B cell (primary cell): ENCODE measurements at regions not wholly inside any gene's neighbourhood (a gene's known extent, or its start where the extent isn't known, plus 50 kb on each side); places are given as distances from the start of the nearest gene placed in this dataset.

Source experiments
- ATAC-seq: fragments of 200-7000 bp; cut with Tn5 transposase; one replicate; pipeline ENCODE4 v1.10.0; 2021; ENCODE audit warnings: low read depth, mild to moderate bottlenecking, moderate number of reproducible peaks, moderate library complexity
- CTCF ChIA-PET: fragments of 350-600 bp; sonication (Branson Sonifier 250); formaldehyde crosslinking; loops from one replicate; lab custom pipeline; 2021; ENCODE audit warnings: antibody characterized with exemption, inconsistent platforms; lab: Charles Lee
- POLR2A ChIA-PET: fragments of 350-600 bp; sonication (Branson Sonifier 250); formaldehyde crosslinking; loops from one replicate; lab custom pipeline; 2021; ENCODE audit warnings: antibody characterized with exemption; lab: Charles Lee
- DNase-seq: peaks from one replicate; pipeline ENCODE4 v3.0.0; 2013
- H2AFZ ChIP-seq: 2 replicates; pipeline ENCODE4 v1.6.1; 2012; ENCODE audit warnings: mild to moderate bottlenecking, low read depth, low read length; ENCODE audit not compliant: insufficient read depth, poor library complexity, severe bottlenecking
- H3K27ac ChIP-seq, 2 donors: 1 replicate in 1 of 2; 2 replicates in 1 of 2; pipeline ENCODE4 v1.5.1; 2012 to 2013; ENCODE audit warnings: low read length in 2 of 2, mild to moderate bottlenecking in 2 of 2, moderate library complexity in 1 of 2
- H3K27me3 ChIP-seq, 4 experiments: fragments of 200-600 bp in 1 of 4; sonication (generic) in 1 of 4; replicated peaks in 1 of 4; 1 replicate in 2 of 4; 2 replicates in 2 of 4; pipeline versions ENCODE4 v1.6.1 to v1.7.0; 2013 to 2016; ENCODE audit warnings: low read length in 3 of 4, mild to moderate bottlenecking in 2 of 4, mixed read lengths in 1 of 4, moderate library complexity in 1 of 4; ENCODE audit not compliant: insufficient read depth in 4 of 4, control insufficient read depth in 3 of 4; ENCODE audit errors: control extremely low read depth in 1 of 4
- H3K36me3 ChIP-seq, 2 experiments: replicated peaks in 1 of 2; 1 replicate in 1 of 2; 2 replicates in 1 of 2; pipeline versions ENCODE4 v1.6.1 to v1.7.1; 2013; ENCODE audit warnings: low read length in 1 of 2; ENCODE audit not compliant: insufficient read depth in 2 of 2, control insufficient read depth in 1 of 2; ENCODE audit errors: control extremely low read depth in 1 of 2, extremely low read depth in 1 of 2
- H3K4me1 ChIP-seq, 2 donors: fragments of 200-600 bp in 1 of 2; sonication (generic) in 1 of 2; 1 replicate in 1 of 2; 2 replicates in 1 of 2; pipeline versions ENCODE4 v1.5.1 to v1.6.1; 2013 to 2017; ENCODE audit warnings: low read length in 2 of 2; ENCODE audit not compliant: control insufficient read depth in 2 of 2, insufficient read depth in 2 of 2
- H3K4me2 ChIP-seq: replicated peaks from 2 replicates; pipeline ENCODE3; 2012; ENCODE audit warnings: mild to moderate bottlenecking, low read depth, low read length; ENCODE audit not compliant: poor library complexity, severe bottlenecking
- H3K4me3 ChIP-seq, 5 experiments: fragments of 200-600 bp in 1 of 5; sonication (generic) in 1 of 5; 1 replicate in 3 of 5; 2 replicates in 2 of 5; pipeline versions ENCODE4 v1.5.1 to v1.7.0; 2011 to 2016; ENCODE audit warnings: low read length in 4 of 5, mild to moderate bottlenecking in 4 of 5, low read depth in 2 of 5, control low read depth in 1 of 5, moderate library complexity in 1 of 5; ENCODE audit not compliant: insufficient read depth in 1 of 5; ENCODE audit errors: control extremely low read depth in 1 of 5, extremely low read depth in 1 of 5
- H3K79me2 ChIP-seq: fragments of 200-600 bp; sonication (generic); one replicate; pipeline ENCODE4 v1.6.0; 2016; ENCODE audit warnings: low read length; ENCODE audit not compliant: control insufficient read depth, insufficient read depth
- H3K9ac ChIP-seq: fragments of 200-600 bp; sonication (generic); 2 replicates; pipeline ENCODE4 v1.6.1; 2017; ENCODE audit warnings: mild to moderate bottlenecking, low read length, moderate library complexity
- H3K9me3 ChIP-seq, 3 donors: one replicate each; pipeline versions ENCODE4 v1.6.1 to v1.7.1; 2013; ENCODE audit warnings: low read length in 2 of 3; ENCODE audit not compliant: control insufficient read depth in 2 of 3, insufficient read depth in 1 of 3; ENCODE audit errors: control extremely low read depth in 1 of 3
- H4K20me1 ChIP-seq: 2 replicates; pipeline ENCODE4 v1.6.0; 2012; ENCODE audit warnings: mild to moderate bottlenecking, low read length; ENCODE audit not compliant: insufficient read depth, control insufficient read depth, poor library complexity, severe bottlenecking
- H3K27ac Mint-ChIP-seq: one replicate; pipeline ENCODE4 v1.8.0; 2021; ENCODE audit warnings: mixed read lengths
- H3K27me3 Mint-ChIP-seq: one replicate; pipeline ENCODE4 v1.8.0; 2021; ENCODE audit warnings: mixed read lengths
- H3K4me1 Mint-ChIP-seq: one replicate; pipeline ENCODE4 v1.8.0; 2021; ENCODE audit warnings: mixed read lengths
- H3K4me3 Mint-ChIP-seq: one replicate; pipeline ENCODE4 v1.8.0; 2021; ENCODE audit warnings: mixed read lengths
- H3K9me3 Mint-ChIP-seq: one replicate; pipeline ENCODE4 v1.8.0; 2022; ENCODE audit warnings: mixed read lengths; ENCODE audit not compliant: insufficient read depth
- CTCF ChIP-seq: fragments of 200-600 bp; IDR thresholded peaks from one replicate; pipeline ENCODE4 v1.8.0; 2022; ENCODE audit warnings: antibody characterized with exemption, mild to moderate bottlenecking
- EZH2 ChIP-seq: IDR thresholded peaks from 2 replicates; pipeline ENCODE4 v1.6.1; 2012; ENCODE audit warnings: borderline replicate concordance, low read depth, mild to moderate bottlenecking, moderate library complexity, low read length; ENCODE audit not compliant: insufficient read depth, poor library complexity, severe bottlenecking
- WGBS: methylation state at CpG from one replicate; pipeline ENCODE4 v1.1.5; 2013; ENCODE audit warnings: missing lambda C conversion rate; ENCODE audit not compliant: insufficient coverage; 5-methylcytosine and 5-hydroxymethylcytosine counted together
- intact Hi-C: fragments of 100-400 bp; cut with micrococcal nuclease; formaldehyde crosslinking; loops from one replicate; pipeline ENCODE4 v1.10.0; 2022

- Mint-ChIP-seq H3K4me3 (no peak overlapping the region), H3K4me1 (no peaks in the 10 kb centered on the region), H3K27ac (no peak overlapping the region), H3K27me3 (no peaks in the 10 kb centered on the region), H3K9me3 (peaks cover 4% of the 10 kb centered on the region)
- Histone ChIP-seq H3K4me1 (no peaks in the 10 kb centered on the region), H3K27me3 (no peaks in the 10 kb centered on the region), H3K4me2 (no peak overlapping the region), H3K36me3 (no peaks in the 10 kb centered on the region), H3K4me3 (no peak overlapping the region), H3K9ac (no peak overlapping the region), H3K79me2 (no peaks in the 10 kb centered on the region), H2AFZ (no peak overlapping the region), H4K20me1 (no peaks in the 10 kb centered on the region), H3K9me3 (no peaks in the 10 kb centered on the region), H3K27ac (no peak overlapping the region)
- intact Hi-C loops = no loop called here
- DNase-seq = no peak
- 86% methylated on average over 2 of the region's 2 CpGs for WGBS
- TF ChIP-seq CTCF (no peak), EZH2 (no peak)
- POLR2A ChIA-PET = no interaction called here
- CTCF ChIA-PET = no interaction called here
- no peak for ATAC-seq
These were observed 552.0 kb downstream of the C6orf118 start for GRCh38 chr6:164757451-164757850.

GRCh38 chr6:164756723-164757122 is 552.7 kb downstream of the C6orf118 start:
- H3K4me1 ChIP-seq = no peaks in the 10 kb centered on the region
- H3K36me3 ChIP-seq = no peaks in the 10 kb centered on the region
- peaks cover 3% of the 10 kb centered on the region for H3K9me3 Mint-ChIP-seq
- ATAC-seq (no peak), DNase-seq (no peak)
- H3K4me2 ChIP-seq = no peak overlapping the region
- POLR2A ChIA-PET = no interaction called here
- 70% methylated on average over 4 of the region's 8 CpGs for WGBS
- H3K27me3 Mint-ChIP-seq = no peaks in the 10 kb centered on the region
- H3K79me2 ChIP-seq = no peaks in the 10 kb centered on the region
- no peak overlapping the region for H2AFZ ChIP-seq
- TF ChIP-seq CTCF (no peak), EZH2 (no peak)
- no peak overlapping the region for H3K4me3 Mint-ChIP-seq
- H4K20me1 ChIP-seq = no peaks in the 10 kb centered on the region
- CTCF ChIA-PET = no interaction called here
- H3K27ac ChIP-seq = no peak overlapping the region
- intact Hi-C loops = no loop called here
- H3K9me3 ChIP-seq = peaks cover 0 to 3% (median 0%) of the 10 kb centered on the region in 3 donors
- H3K27ac Mint-ChIP-seq = no peak overlapping the region
- H3K4me3 ChIP-seq = no peak overlapping the region
- no peaks in the 10 kb centered on the region for H3K4me1 Mint-ChIP-seq
- H3K27me3 ChIP-seq = no peaks in the 10 kb centered on the region
- H3K9ac ChIP-seq = no peak overlapping the region
